ENCODE measurements at regions not wholly inside any gene's neighbourhood (a gene's known extent, or its start where the extent isn't known, plus 50 kb on each side); places are given as distances from the start of the nearest gene placed in this dataset.

GRCh38 chr14:92263681-92264080, 59.3 kb upstream of the SLC24A4 start:
- Mint-ChIP-seq H3K4me1 (peaks cover 0 to 10% of the 10 kb centered on the region in 2 experiments; a peak in 2 of 4 replicates), H3K4me3 (no peak overlapping the region)

More at GRCh38 chr14:92263681-92264080, 59.3 kb upstream of the SLC24A4 start:
- DNase-seq, result no peak
- Histone ChIP-seq H3K23me2 (ENCODE audit: insufficient read length, low read depth, low read length, poor library complexity, severe bottlenecking) (no peaks in the 10 kb centered on the region), H4K5ac (ENCODE audit: insufficient read length, low read depth, low read length) (no peak overlapping the region), H3K9me3 (ENCODE audit: control insufficient read depth, low read depth, low read length) (no peaks in the 10 kb centered on the region), H3K56ac (ENCODE audit: insufficient read length, low read depth, low read length) (no peak overlapping the region), H3K23ac (ENCODE audit: insufficient read length, low read depth, low read length) (no peak overlapping the region), H2BK5ac (ENCODE audit: insufficient read length, low read length) (no peak overlapping the region), H4K91ac (ENCODE audit: insufficient read length, low read depth, low read length) (no peak overlapping the region), H3K4ac (ENCODE audit: low read depth, low read length) (no peak overlapping the region), H3T11ph (ENCODE audit: low read length) (no peak overlapping the region), H3K4me1 (ENCODE audit: insufficient read depth, low read length) (no peaks in the 10 kb centered on the region), H2BK12ac (ENCODE audit: insufficient read length, low read depth, low read length) (no peak overlapping the region), H3K79me1 (ENCODE audit: insufficient read depth, low read depth, low read length, poor library complexity, severe bottlenecking) (no peaks in the 10 kb centered on the region), H3K14ac (ENCODE audit: insufficient read depth, low read length) (no peak overlapping the region; the same call in 1 of the 2 replicates), H2BK120ac (ENCODE audit: low read depth, low read length, poor library complexity, severe bottlenecking) (no peak overlapping the region), H3K4me2 (ENCODE audit: insufficient read depth, insufficient read length, low read length) (no peak overlapping the region), H2BK20ac (ENCODE audit: low read depth, low read length, poor library complexity, severe bottlenecking) (no peak overlapping the region), H3K9ac (ENCODE audit: extremely low read depth, insufficient read length, low read length) (no peak overlapping the region), H2AK5ac (ENCODE audit: insufficient read length, low read length) (no peak overlapping the region), H3K27ac (ENCODE audit: insufficient read length, low read depth, low read length) (no peak overlapping the region), H3K18ac (ENCODE audit: insufficient read length, low read depth, low read length) (no peak overlapping the region), H2BK15ac (ENCODE audit: low read depth, low read length) (no peak overlapping the region), H3K79me2 (ENCODE audit: insufficient read depth, low read length) (no peaks in the 10 kb centered on the region), H4K8ac (replicated peaks; ENCODE audit: insufficient read length, low read depth, low read length) (no peak overlapping the region), H2AFZ (ENCODE audit: low read length) (no peak overlapping the region), H3K27me3 (ENCODE audit: insufficient read depth, low read length) (no peaks in the 10 kb centered on the region), H4K20me1 (ENCODE audit: control insufficient read depth, insufficient read depth, insufficient read length) (no peaks in the 10 kb centered on the region)
- TF ChIP-seq CTCF (conservative IDR thresholded peaks at IDR 0.05), result no peak
- Mint-ChIP-seq H3K27ac (no peak overlapping the region), H3K36me3 (ENCODE audit: insufficient read depth in 1 of 3, low read depth in 3 of 3) (no peaks in the 10 kb centered on the region), H3K27me3 (ENCODE audit: low read depth) (peaks cover 6% of the 10 kb centered on the region), H3K9me3 (no peaks in the 10 kb centered on the region)
- WGBS (ENCODE audit: extremely low coverage, insufficient read length, low lambda C conversion rate), result no CpG with 5 or more reads among the region's 8 CpGs

All from H9 (cell line).